ENCODE measurements at regions not wholly inside any gene's neighbourhood (a gene's known extent, or its start where the extent isn't known, plus 50 kb on each side); places are given as distances from the start of the nearest gene placed in this dataset.

- Histone ChIP-seq H3K27ac (peak overlapping the region in 1 of 2 donors; percentile 22), H3K4me3 (no peak overlapping the region), H3K4me1 (replicated peaks in 1 of 2) (peaks cover 11% of the 10 kb centered on the region in 2 donors)
- in situ Hi-C loops (cut with MboI; ENCODE audit: low pct_unique_long_range_greater_than_20kb in 2 of 9, low sequenced_read_pairs in 9 of 9, unreplicated experiment in 9 of 9) = no loop called here
- no peak for ATAC-seq (replicated peaks in 6 of 8)
- 55 to 97% (median 76%) methylated on average over 1 to 6 of the region's 13 CpGs; no CpG with 5 or more reads in 3 of the 10 experiments for WGBS, 10 experiments
These were observed 58.4 kb downstream of the ARL4C start for GRCh38 chr2:234438305-234438977.

DNA sequence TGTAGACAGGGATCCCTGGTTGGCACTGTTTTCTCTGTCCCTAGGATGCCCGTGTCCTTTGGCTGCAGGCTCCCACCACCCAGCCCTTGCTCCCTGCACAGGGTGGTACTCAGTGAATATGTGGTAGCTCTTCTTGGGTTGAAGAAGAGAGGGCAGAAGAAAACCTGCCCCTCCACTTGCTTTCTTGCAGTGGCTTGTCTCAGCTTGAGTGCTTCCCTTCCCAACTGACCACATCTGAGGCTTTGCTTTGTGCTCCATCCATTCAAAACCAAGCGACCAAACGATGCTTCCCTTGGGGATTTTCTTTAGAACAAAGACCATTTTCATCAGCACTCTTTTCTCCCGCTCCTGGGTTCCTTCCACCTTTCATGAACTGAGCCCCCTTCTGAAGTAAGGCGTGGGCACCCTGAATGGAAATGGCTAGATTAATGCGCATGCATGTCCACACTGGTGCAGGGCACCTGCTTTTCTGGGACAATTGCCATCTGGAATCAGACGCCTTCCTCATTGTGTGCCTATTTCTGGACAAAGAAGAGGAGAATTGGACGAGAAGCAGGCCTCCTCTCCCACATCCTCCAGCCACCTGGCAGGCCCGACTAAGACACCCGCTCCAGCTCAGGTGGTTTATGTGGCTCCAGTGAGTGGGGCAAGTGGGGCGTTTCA lies 59.1 kb downstream of the ARL4C start:
- in situ Hi-C loops (cut with MboI; ENCODE audit: low pct_unique_long_range_greater_than_20kb in 2 of 9, low sequenced_read_pairs in 9 of 9, unreplicated experiment in 9 of 9) = no loop called here
- H3K4me1 ChIP-seq (replicated peaks in 1 of 2) = peaks cover 11% of the 10 kb centered on the region in 2 donors
- peak in 4 of 8 experiments; percentile 15 to 49 (median 28) for ATAC-seq (replicated peaks in 6 of 8)
- peak overlapping the region in 1 of 2 donors; percentile 22 for H3K27ac ChIP-seq
- whole genome bisulfite sequencing, 10 experiments = 0 to 83% (median 50%) methylated on average over 2 to 8 of the region's 11 CpGs; no CpG with 5 or more reads in 2 of the 10 experiments
- H3K4me3 ChIP-seq = no peak overlapping the region

GRCh38 chr2:234436482-234436837 lies 60.4 kb downstream of the ARL4C start:
- peak in 2 of 8 experiments; percentile 30 to 41 for ATAC-seq (replicated peaks in 6 of 8)
- Histone ChIP-seq H3K4me3 (no peak overlapping the region), H3K27ac (no peak overlapping the region), H3K4me1 (replicated peaks in 1 of 2) (peaks cover 11% of the 10 kb centered on the region in 2 donors)
- in situ Hi-C loops (cut with MboI; ENCODE audit: low pct_unique_long_range_greater_than_20kb in 2 of 9, low sequenced_read_pairs in 9 of 9, unreplicated experiment in 9 of 9) = no loop called here
- 86% methylated on average over 1 of the region's 6 CpGs; no CpG with 5 or more reads in 9 of the 10 experiments for WGBS, 10 experiments

GRCh38 chr2:234435836-234436481 lies 60.9 kb downstream of the ARL4C start:
- peaks cover 11% of the 10 kb centered on the region in 2 donors for H3K4me1 ChIP-seq (replicated peaks in 1 of 2)
- H3K27ac ChIP-seq = no peak overlapping the region
- ATAC-seq (replicated peaks in 6 of 8) = peak in 2 of 8 experiments; percentile 74 to 88
- in situ Hi-C loops (cut with MboI; ENCODE audit: low pct_unique_long_range_greater_than_20kb in 2 of 9, low sequenced_read_pairs in 9 of 9, unreplicated experiment in 9 of 9) = no loop called here
- 10 to 100% (median 85%) methylated on average over 2 to 6 of the region's 7 CpGs; no CpG with 5 or more reads in 1 of the 10 experiments for WGBS, 10 experiments
- no peak overlapping the region for H3K4me3 ChIP-seq

DNA sequence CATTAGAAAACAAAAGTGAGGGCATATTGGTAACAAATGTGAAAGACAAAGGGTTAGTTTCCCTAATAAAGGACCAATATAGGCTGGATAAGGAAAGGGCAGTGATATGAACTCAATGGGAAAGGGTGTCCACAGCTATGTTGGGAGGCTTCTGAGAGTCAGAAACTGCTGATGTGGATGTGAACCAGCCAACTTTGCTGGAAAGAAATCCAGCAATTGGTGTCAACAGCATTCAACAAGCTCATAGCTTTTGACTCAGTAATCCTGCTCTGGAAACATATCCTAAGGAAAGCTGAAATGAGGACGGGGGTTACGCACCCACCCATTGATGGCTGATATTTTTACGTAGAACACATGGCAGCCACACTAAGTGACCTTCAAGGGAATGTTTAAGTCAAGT lies 63.7 kb downstream of the ARL4C start:
- ATAC-seq (replicated peaks in 6 of 8) = no peak
- Histone ChIP-seq H3K27ac (no peak overlapping the region), H3K4me3 (no peak overlapping the region), H3K4me1 (replicated peaks in 1 of 2) (peaks cover 10 to 14% of the 10 kb centered on the region in 2 donors)
- 65 to 100% (median 71%) methylated on average over 1 to 3 of the region's 3 CpGs; no CpG with 5 or more reads in 1 of the 10 experiments for WGBS, 10 experiments
- in situ Hi-C loops (cut with MboI; ENCODE audit: low pct_unique_long_range_greater_than_20kb in 2 of 9, low sequenced_read_pairs in 9 of 9, unreplicated experiment in 9 of 9) = no loop called here

DNA sequence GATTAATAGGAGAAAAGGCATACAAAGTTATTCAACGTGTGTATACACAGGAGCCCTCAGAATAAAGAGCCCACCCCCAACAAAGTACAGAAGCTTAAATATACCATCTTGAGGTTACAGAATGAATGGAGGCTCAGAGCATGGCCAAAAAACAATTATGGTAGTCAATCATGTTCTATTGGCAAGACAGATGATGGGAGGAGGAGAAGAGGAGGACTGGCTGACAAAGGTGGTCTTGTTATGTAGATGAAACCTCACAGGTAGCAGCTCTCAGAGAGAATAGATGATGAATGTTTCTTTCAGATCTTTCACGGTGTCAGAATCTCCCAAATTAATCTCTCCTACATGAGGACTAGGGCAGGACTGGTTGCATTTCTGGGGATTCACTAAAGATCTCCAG lies 66.0 kb downstream of the ARL4C start:
- 0 to 66% (median 8%) methylated on average over 1 to 2 of the region's 2 CpGs; no CpG with 5 or more reads in 3 of the 10 experiments for WGBS, 10 experiments
- Histone ChIP-seq H3K4me3 (no peak overlapping the region), H3K4me1 (replicated peaks in 1 of 2) (peaks cover 0 to 17% of the 10 kb centered on the region in 2 donors), H3K27ac (no peak overlapping the region)
- in situ Hi-C loops (cut with MboI; ENCODE audit: low pct_unique_long_range_greater_than_20kb in 2 of 9, low sequenced_read_pairs in 9 of 9, unreplicated experiment in 9 of 9) = no loop called here
- ATAC-seq (replicated peaks in 6 of 8) = peak in 3 of 8 experiments; percentile 26 to 64 (median 39)

- ATAC-seq (replicated peaks in 6 of 8) = no peak
- Histone ChIP-seq H3K27ac (no peak overlapping the region), H3K4me3 (no peak overlapping the region), H3K4me1 (replicated peaks in 1 of 2) (peaks cover 0 to 17% of the 10 kb centered on the region in 2 donors)
- 17 to 87% (median 67%) methylated on average over 1 to 4 of the region's 5 CpGs; no CpG with 5 or more reads in 4 of the 10 experiments for WGBS, 10 experiments
- in situ Hi-C loops (cut with MboI; ENCODE audit: low pct_unique_long_range_greater_than_20kb in 2 of 9, low sequenced_read_pairs in 9 of 9, unreplicated experiment in 9 of 9) = no loop called here
These were observed 67.6 kb downstream of the ARL4C start for GRCh38 chr2:234429265-234429664.

DNA sequence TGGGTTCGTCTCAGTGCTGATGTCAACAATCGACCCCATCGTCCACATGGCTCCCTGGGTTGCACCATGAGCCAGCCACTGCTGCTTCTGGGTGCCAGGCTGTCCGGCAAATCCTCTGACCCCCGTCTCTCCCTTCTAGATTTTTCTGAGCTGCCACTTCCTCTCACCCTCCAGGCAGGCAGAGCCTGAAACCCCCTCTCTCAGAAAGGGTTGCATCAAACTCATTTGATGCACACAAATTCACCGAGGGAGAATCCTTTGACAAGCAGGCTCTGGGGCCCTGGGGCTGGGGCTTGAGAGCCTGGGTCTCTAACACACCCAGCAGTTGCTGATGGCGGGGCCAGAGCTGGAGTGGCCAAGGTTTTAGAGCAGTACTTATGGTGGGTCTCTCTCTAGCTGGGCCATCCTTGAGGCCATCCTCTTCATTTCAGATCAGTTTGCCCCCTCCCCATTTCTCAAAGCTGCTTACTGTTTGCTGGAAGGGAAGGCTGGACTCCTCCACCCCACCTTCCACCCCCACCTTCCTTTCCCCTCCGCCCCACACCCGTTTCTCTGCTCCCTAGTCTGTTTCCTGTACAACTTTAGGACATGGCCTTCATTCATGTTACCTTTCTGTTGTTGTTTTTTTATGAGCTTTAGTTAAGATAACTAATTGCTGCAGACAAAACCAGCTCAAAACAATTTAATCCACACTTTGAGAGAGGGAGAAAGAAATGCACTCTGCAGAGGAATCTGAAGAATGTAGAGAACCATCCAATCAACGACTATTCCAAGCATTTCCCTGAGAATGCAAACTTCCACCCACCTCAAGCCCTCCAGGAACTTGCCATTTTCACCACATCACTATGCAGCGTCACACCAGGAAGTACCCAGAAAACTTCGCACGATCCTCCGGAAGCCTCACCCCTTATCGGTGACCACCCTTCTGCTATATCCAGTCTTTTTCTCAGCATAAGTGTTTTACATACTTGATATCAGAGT lies 69.5 kb downstream of the ARL4C start:
- WGBS, 10 experiments = 51 to 79% (median 69%) methylated on average over 2 to 8 of the region's 15 CpGs; no CpG with 5 or more reads in 3 of the 10 experiments
- in situ Hi-C loops (cut with MboI; ENCODE audit: low pct_unique_long_range_greater_than_20kb in 2 of 9, low sequenced_read_pairs in 9 of 9, unreplicated experiment in 9 of 9) = no loop called here
- Histone ChIP-seq H3K4me1 (replicated peaks in 1 of 2) (peaks cover 0 to 17% of the 10 kb centered on the region in 2 donors), H3K27ac (no peak overlapping the region), H3K4me3 (no peak overlapping the region)
- ATAC-seq (replicated peaks in 6 of 8) = peak in 2 of 8 experiments; percentile 52 to 66

DNA sequence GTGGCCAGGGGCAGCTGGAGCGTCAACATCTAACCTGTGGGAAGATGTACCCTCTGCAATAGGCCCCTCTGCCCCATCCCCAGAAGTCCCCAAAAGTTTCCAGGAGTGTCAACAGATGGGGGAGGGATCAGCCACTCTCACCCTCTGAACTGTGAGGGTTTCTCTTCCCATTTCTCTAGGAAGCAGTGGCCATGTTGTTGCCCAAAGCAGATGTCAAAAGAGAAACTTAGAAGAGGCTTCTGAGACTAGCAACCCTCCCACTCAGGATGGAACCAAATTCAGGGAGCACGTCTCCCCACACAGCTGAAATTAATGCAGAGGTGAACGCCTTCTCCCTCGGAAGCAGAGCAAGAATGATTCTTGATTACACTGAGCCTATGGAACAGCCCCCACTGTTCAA lies 70.3 kb downstream of the ARL4C start:
- 57 to 100% (median 92%) methylated on average over 1 to 3 of the region's 4 CpGs; no CpG with 5 or more reads in 6 of the 10 experiments for WGBS, 10 experiments
- Histone ChIP-seq H3K4me1 (replicated peaks in 1 of 2) (peaks cover 0 to 17% of the 10 kb centered on the region in 2 donors), H3K27ac (no peak overlapping the region), H3K4me3 (no peak overlapping the region)
- ATAC-seq (replicated peaks in 6 of 8) = no peak
- in situ Hi-C loops (cut with MboI; ENCODE audit: low pct_unique_long_range_greater_than_20kb in 2 of 9, low sequenced_read_pairs in 9 of 9, unreplicated experiment in 9 of 9) = no loop called here

- in situ Hi-C loops (cut with MboI; ENCODE audit: low pct_unique_long_range_greater_than_20kb in 2 of 9, low sequenced_read_pairs in 9 of 9, unreplicated experiment in 9 of 9) = no loop called here
- H3K27ac ChIP-seq = no peak overlapping the region
- 0 to 100% (median 59%) methylated on average over 1 to 6 of the region's 8 CpGs; no CpG with 5 or more reads in 2 of the 10 experiments for WGBS, 10 experiments
- no peak for ATAC-seq (replicated peaks in 6 of 8)
- H3K4me1 ChIP-seq (replicated peaks in 1 of 2) = peaks cover 6 to 17% of the 10 kb centered on the region in 2 donors
- H3K4me3 ChIP-seq = no peak overlapping the region
These were observed 71.0 kb downstream of the ARL4C start for GRCh38 chr2:234425639-234426603.

GRCh38 chr2:234423884-234424283 lies 73.0 kb downstream of the ARL4C start:
- Histone ChIP-seq H3K27ac (no peak overlapping the region), H3K4me3 (no peak overlapping the region), H3K4me1 (replicated peaks in 1 of 2) (peaks cover 14 to 22% of the 10 kb centered on the region in 2 donors)
- no peak for ATAC-seq (replicated peaks in 6 of 8)
- 42 to 100% (median 75%) methylated on average over 1 to 3 of the region's 4 CpGs for WGBS, 10 experiments
- in situ Hi-C loops (cut with MboI; ENCODE audit: low pct_unique_long_range_greater_than_20kb in 2 of 9, low sequenced_read_pairs in 9 of 9, unreplicated experiment in 9 of 9) = no loop called here
